GM18519 (cell line): ENCODE measurements at regions not wholly inside any gene's neighbourhood (a gene's known extent, or its start where the extent isn't known, plus 50 kb on each side); places are given as distances from the start of the nearest gene placed in this dataset.
A peak's percentile ranks its signal among the peaks of the same experiment; 100 is the strongest.

Experiments
- ATAC-seq: cut with Tn5 transposase; IDR thresholded peaks from one replicate; pipeline ENCODE4 v1.9.1; 2021; ENCODE audit warnings: mild to moderate bottlenecking, moderate library complexity; ENCODE audit not compliant: unreplicated experiment, low FRiP score

DNA sequence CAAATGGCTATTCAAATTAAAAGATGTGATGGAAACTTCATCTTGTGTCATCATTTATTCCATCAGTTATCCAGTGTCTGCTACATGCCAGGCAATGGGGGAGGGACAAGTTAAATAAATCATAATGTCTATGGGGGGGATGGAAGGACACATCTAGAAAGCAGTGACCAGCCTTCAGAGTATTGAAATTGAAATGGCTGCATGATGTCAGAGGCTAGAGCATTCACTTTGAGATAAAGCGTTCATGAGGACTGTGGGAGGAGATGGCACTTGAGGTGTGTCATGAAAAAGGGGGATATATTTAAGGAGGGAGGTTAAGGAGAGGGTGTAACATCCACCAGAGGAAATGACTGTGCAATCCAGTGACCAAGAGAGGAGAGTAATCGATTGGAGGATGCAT, 50.6 kb downstream of the SLIT2 start:
- ATAC-seq: no peak

DNA sequence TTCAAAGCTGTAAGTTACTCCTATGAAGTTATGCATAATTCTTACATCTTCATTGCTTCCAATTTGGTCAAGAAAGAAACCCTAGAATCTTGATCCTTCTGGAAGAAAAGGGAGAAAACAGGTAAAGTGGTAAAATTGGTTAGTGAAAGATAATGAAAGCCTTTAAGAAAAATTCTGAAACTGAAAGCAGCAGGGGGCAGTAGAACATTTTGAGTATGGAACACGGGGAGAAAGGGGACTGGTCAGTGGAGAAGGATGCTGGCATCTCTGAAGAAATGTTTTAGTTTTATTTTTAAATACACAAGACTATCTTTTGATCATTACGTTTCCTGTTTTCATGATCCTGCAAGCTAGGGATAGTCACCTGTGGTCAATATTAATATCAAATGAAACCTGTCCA, 54.3 kb downstream of the SLIT2 start:
- no peak for ATAC-seq

DNA sequence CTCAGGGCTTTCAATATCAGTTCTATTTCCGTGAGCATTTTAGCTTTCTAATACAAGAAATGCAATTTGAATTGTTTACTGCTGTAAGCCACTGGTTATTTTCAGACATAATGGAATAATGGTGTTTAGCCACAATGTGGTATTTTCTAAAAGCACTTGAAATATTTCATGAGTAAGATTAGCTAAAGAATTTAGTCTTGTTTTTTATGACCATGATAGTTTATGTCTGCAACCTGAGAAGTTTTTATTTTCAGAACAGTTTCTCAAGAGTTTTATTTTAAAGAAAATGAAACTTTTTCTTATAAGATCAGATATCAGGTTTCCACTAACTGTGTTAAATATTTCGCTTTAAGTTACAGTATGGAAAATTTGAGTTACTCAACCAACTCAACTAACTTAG, 60.2 kb downstream of the SLIT2 start:
- no peak for ATAC-seq

DNA sequence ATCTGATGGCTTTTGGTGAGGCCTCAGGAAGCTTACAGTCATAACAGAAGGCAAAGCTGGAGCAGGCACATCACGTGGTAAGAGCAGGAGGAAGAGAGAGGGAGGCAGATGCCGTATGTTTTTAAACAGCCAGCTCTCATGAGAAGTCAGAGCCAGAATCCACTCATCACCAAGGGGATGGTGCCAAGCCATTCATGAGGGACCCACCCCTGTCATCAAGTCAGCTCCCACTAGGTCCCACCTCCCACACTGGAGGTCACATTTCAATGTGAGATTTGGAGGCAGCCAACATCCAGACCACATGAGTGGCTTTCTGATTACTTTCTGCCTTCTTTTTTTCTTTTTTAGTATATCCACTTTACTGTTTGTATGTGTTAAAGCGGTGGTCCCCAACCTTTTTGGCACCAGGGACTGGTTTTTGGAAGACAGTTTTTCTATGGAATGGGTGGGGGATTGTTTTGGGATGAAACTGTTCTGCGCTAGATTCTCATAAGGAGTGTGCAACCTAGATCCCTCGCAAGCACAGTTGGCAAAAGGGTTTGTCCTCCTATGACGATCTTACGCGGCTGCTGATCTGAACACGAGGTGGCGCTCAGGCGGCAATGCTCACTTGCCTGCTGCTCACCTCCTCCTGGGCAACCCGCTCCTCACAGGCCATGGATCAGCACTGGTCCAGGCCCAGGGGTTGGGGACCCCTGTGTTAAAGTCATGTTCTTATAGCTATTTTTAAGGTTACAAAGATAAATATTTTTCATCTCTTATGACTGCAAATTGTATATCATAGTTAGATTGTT, 61.7 kb downstream of the SLIT2 start:
- ATAC-seq: peak; percentile 76

DNA sequence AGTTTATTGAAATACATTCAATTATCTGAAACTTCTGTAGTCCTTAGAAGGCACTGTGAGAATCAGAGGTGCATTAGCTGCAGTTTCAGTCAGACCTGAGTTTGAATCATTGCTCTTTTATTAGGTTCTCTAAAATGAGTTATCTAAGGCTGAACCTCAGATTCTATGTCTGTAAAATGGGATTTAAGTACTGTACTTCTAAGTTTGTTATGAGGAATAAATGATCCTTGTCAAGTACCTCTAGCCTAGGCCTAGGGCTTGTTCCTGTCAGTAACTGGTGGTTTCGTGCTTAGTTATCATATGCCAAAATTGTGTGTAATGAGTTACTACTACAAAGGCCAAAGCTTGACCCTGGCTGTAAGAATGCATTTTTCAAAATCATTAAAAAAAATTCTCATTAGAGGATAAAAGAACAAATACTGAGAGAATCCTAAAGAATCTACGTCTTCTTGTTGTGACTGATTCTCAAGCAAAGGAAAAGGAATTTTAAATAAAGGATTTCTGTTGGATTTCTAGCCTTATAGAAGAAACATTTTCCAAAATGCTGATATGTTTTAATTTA, 65.8 kb downstream of the SLIT2 start:
- ATAC-seq: no peak

DNA sequence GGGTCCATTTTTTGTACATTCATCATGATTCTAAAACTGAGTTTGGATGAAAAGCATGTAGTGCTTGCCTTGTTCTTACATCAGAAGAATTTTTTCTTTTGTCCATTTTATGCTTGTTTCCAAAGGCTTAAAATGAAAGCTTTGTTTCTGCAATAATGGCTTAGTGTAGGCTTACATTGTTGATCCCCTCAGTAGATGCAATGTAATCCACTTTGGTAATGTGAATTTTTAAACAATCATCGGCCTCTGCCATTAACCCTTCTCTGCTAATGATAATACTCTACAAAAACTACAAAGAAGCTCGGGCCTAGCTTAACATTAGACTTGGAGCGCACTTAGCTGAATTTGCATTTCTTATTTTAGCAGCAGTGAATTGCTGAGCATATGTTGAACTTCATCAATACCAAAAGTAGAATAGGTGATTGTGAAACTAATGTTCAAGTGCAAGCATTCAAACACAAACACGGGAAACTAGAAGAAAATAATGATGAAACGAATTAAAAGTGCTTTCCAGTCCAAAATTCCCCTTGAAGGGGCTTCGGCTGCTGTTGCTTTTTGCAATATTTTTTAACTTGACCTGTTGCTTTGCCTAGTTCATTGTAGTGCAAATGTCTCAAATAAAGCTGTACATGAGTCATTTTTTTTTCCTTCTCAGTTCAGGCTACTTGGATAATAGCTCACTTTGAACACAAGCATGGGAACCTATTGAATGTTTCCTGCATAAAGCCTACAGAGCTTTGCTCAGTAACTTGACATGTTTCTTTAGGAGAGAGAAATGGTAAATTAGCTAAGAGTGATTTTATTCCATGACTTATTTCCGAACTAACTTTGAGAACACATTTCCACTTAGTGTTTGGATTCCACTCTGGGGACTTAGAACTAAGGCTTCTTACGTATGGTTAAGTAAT, 66.5 kb downstream of the SLIT2 start:
- peak; percentile 31 for ATAC-seq

DNA sequence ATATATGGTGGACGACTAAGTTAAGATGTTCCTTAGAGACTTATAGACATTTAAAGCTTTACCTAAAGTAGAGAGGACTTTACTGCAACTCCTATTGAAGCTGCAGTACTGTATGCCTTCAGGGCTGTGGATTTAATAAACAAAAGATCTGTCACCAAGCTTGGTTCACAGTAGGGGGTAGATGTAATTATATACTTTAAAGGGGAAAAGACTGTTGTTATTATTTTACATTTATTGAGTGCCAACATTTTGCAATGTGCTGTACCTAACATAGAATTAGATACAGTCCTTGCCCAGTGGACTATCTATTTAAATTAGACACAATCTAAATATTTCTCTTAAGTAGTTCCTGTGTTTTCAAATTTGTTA, 67.2 kb downstream of the SLIT2 start:
- no peak for ATAC-seq

DNA sequence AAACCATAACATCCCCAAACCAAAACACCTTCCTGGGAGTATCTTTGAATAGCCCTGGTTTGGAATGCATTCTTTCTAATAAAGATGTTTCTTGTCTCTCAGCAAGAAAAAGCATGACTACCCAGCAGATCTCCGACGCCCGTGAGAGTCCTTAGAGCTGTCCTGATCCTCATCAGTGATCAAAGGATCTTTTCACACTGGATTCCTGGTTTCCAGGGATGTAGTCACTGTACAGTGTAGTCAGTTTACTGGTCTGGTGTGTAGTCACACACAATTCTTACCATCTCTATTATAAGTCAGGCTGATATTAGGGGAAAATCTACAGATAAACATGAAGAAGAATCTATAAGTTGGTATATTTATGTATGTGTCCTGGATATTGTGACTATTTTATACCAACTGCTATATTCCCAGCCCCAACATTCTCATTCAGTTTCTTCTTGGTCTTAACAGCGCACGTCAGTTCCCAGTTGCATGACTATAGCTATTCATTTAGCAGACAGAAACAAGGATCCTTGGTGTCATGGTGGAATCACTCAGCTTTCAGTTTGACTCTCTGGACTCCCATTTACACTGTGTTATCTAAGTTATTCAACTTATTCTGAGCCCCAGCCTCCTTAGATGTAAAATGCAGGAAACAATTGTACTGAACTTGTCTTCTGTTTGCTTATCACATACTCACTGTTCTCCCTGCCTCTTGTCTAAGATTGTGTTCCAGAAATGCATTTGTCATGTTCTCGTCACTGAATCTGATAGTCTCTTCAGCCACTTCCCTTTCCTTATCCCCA, 68.3 kb downstream of the SLIT2 start:
- ATAC-seq: no peak

DNA sequence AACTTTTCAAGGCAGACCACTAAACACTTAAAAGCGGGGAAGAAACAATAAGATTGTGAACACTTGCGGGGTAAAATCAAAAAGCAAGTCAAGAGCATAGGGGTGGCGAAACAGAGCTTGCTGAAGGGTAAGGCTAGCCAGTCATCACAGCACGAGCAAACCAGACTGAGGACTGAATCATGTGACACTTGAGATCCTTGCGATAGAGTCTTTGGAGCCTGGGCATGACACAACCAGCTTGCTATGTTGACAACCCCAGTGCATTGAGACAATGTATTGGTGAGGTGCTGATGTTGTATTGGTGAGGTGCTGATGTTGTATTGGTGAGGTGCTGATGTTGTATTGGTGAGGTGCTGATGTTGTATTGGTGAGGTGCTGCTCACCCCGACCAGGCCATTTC, 72.3 kb downstream of the SLIT2 start:
- ATAC-seq: no peak

DNA sequence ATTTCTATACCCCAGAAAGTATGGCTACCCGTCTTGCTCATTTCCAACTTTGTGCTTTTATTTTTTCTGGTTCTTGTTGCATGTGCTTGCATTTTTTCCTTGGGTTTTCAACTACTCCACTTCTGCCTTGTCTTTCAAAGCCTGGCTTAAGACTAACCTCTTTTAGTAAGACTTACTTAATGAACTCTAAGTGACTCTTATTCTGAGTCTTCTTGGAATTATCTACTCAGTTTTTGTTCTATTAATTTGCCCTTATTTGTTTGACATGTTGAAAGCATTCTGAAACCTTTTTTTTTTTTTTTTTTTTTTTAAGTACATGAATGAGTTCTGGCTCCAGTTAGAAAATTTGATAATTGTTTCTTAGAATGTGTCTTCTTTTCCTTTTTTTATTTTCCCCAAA, 74.8 kb downstream of the SLIT2 start:
- no peak for ATAC-seq

DNA sequence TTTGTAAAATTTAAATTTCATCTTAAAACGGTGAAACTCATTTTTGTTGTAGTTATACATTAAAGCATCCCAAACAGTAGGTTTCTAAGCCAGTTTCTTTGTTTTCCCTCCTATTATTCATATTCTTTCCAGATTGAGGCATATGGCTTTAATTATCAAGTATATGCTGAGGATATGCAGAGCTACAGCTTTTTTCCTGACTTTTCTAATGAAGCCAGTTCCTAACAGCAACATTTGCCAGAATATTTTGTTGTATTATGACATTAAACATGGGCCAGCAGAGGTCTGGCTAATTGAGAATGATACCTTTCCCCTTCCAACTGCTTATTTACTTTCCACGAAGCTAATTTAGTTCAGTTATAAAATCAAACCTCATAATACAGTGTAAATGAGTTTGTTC, 75.3 kb downstream of the SLIT2 start:
- ATAC-seq: no peak

DNA sequence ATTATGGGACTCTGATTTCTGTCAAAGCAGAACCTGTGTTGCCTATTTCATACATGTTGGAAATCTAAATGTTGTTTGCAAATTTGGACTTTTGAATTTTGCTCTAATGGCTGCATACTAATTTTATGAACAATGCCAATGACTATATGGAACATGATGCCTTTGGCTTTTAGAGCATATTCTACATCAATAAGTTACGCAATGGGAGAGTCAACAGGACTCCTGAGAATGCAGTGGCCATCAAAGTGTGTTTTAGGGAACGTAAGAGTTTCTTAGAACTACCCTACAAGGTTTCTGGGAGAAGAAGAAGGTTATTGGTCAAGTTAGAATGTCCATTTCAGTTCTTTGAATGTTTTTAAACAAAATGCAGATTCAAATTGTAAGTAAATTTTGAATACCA, 76.1 kb downstream of the SLIT2 start:
- ATAC-seq: no peak

DNA sequence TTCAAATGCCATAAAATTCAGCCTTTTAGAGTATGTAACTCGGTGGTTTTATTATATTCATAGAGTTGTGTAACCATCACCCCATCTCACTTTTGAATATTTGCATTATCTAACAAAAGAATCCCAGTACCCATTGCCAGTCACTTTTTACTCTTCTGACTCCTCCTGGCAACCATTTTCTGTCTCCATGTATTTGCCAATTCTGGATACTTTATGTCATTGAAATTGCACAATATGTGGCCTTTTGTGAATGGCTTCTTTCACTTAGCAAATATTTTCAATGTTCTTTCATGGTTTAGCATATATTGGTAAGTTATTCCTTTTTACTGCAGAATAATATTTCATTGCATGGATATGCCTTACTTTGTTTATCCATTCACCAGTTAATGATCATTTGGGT, 79.9 kb downstream of the SLIT2 start:
- ATAC-seq: no peak

DNA sequence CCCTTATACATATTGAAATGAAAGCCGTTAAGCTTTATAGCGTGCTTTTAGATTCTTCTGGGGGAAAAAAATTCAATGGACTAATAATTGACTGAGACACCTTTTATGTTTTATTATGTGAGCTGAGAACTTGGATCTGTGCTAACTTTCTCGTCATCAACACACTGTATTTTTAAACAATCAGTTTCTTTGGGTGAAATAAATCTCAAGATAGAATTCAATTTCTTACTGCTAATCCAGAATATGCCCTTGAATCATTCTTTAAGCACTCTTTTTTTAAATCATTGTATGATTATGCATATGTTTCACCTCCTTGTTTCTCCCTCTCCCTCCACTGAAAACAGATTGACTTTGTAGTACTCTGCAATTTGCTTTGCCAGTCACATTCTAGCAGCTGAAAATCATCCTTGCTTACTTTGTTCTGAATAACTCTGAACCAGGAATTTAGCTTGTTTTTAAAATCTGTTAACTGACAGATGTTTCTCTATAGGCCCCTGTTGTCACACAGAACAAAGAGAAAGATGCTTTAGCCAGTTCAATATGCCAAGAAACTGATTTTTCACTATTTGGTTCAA, 81.5 kb downstream of the SLIT2 start:
- no peak for ATAC-seq

DNA sequence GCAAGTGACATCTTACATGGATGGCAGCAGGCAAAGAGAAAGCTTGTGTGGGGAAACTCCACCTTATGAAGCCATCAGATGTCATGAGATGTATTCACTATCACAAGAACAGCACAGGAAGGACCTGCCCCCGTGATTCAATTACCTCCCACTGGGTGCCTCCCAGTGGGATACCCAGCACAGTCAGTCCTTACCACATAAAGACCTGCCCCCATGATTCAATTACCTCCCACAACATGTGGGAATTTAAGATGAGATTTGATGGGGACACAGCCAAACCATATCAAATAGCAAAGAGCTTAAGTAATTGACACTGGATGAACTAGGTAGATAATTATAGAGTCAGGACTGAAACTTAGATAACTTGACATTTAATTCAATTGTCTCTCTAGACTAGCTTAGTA, 85.6 kb downstream of the SLIT2 start:
- ATAC-seq: no peak

DNA sequence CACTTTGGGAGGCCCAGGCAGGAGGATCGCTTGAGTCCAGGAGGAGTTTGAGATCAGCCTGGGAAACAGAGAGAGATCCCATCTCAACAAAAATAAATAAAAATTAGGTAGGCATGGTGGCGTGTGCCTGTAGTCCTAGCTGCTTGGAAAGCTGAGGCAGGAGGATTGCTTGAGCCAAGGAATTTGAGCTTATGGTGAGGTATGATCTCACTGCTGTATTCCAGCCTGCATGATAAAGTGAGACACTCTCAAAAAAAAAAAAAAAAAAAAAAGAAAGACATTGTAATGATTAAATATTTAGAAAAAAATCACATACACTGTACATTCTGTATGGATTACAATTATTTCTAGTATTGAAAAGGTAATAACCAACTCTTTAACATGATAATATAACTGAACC, 87.1 kb downstream of the SLIT2 start:
- no peak for ATAC-seq

DNA sequence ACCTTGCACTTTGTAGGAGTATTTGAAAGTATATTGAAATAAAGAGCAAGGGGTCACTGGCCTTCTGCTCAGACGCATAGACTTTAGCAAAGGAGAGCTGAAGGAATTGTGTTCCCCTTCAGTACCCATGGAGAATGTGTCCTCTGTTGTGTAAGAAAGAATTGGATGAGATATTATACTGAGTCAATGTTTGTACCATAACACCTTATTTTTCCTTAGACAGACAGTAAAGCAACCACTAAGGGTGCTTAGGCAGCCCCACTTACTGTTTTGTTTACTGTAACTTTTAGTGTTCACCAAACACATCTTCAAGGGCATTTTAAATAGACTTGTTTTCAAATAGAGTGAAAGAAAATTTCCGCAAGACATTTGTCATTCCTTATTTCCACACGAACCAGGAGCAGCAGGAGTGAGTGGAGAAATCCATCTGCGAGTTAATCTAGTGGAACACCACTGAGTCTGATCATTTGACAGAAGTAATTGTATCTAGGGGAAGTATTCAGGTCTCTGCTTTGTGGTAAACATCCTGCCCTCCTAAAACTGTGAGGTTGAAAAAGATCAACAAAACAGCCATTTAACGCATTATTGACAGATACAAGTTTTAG, 89.5 kb downstream of the SLIT2 start:
- no peak for ATAC-seq

DNA sequence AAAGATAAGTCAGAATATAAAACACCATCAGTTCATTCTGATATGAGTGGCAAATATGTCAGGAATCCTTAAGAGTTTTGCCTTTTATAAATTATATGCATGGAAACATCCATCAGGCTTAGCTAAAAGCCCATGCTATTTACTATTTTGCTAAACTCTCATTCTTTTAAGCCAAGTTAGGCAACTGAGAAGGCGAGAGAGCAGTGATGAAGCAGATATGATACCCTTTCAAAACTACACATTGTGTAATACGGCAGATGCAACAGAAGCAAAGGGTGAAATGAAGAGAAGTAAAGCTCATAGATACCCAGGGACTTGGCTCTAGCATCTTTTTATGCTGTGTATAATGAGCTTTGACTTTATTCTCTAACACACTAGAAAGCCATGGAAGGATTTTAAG, 95.8 kb downstream of the SLIT2 start:
- ATAC-seq: no peak

DNA sequence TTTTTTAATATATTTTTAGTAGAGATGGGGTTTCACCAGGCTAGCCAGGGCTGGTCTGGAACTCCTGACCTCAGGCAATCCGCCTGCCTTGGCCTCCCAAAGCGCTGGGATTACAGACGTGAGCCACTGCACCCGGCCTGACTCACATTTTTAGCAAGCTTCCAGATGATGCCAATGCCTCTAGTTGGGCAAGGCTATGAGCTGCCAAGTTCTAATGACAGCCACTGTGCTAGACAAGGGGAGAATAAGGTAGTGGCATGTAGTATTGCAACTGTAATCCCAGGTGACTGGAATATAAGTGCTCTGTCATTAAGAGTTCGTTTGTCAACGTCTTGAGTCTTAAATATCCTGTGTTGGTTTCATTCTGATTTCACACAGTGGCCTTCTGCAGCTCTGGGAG, 96.7 kb downstream of the SLIT2 start:
- no peak for ATAC-seq
